SU-DHL-6 (cell line): ENCODE measurements at regions not wholly inside any gene's neighbourhood (a gene's known extent, or its start where the extent isn't known, plus 50 kb on each side); places are given as distances from the start of the nearest gene placed in this dataset.

Experiments used
- CTCF ChIP-seq: fragments of 200-600 bp; sonication (generic); IDR thresholded peaks from one replicate; pipeline ENCODE4 v1.5.1; 2017; ENCODE audit warnings: antibody characterized with exemption, mild to moderate bottlenecking, low read length, moderate library complexity; ENCODE audit not compliant: insufficient read depth, poor library complexity, severe bottlenecking
- EZH2phosphoT487 ChIP-seq: fragments of 200-600 bp; sonication (generic), shearing (Covaris generic); conservative IDR thresholded peaks from 2 replicates; pipeline ENCODE4 v1.6.1; 2018; ENCODE audit warnings: mild to moderate bottlenecking, antibody characterized with exemption, low read length, moderate library complexity, mixed read lengths

DNA sequence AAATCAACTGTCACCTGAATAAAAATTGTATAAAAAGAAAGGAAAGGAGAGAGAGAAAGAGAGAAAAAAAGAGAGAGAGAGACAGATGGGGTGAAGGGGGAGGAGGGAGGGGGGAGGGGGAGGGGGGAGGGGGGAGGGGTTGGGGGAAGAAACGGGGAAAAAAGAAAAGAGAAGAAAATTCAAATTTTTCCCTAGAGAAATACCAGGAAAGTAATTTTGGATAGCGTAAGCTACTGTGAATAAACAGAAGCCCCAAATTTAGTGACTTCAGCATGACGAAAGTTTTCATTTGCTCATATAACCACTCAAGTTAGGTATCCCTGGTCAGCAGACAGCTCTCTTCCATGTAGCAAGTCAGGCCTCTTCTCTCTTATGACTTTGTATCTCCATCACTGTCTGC lies 289.4 kb upstream of the MYOCD start:
- TF ChIP-seq CTCF (no peak), EZH2phosphoT487 (no peak)
